Ishikawa (cell line): ENCODE measurements at regions not wholly inside any gene's neighbourhood (a gene's known extent, or its start where the extent isn't known, plus 50 kb on each side); places are given as distances from the start of the nearest gene placed in this dataset.

Source experiments
- CEBPB ChIP-seq: IDR thresholded peaks from 2 replicates; pipeline ENCODE4 v1.6.1; 2012
- CREB1 ChIP-seq: IDR thresholded peaks from 2 replicates; pipeline ENCODE4 v1.6.1; 2012; ENCODE audit warnings: low read depth
- EGR1 ChIP-seq: IDR thresholded peaks from 2 replicates; pipeline ENCODE4 v1.6.1; 2012
- EP300 ChIP-seq: IDR thresholded peaks from 2 replicates; pipeline ENCODE4 v1.6.1; 2012; ENCODE audit warnings: borderline replicate concordance
- FOXM1 ChIP-seq: IDR thresholded peaks from 2 replicates; pipeline ENCODE4 v1.6.1; 2012; ENCODE audit warnings: low read depth, borderline replicate concordance
- MAX ChIP-seq: IDR thresholded peaks from 2 replicates; pipeline ENCODE4 v1.6.1; 2012
- NFIC ChIP-seq: IDR thresholded peaks from 2 replicates; pipeline ENCODE4 v1.6.1; 2012
- RAD21 ChIP-seq: IDR thresholded peaks from 2 replicates; pipeline ENCODE4 v1.6.1; 2012; ENCODE audit warnings: low read depth
- REST ChIP-seq: IDR thresholded peaks from 2 replicates; pipeline ENCODE4 v1.6.1; 2012; ENCODE audit warnings: low read depth, mild to moderate bottlenecking
- TAF1 ChIP-seq: IDR thresholded peaks from 2 replicates; pipeline ENCODE4 v1.6.1; 2012; ENCODE audit warnings: low read depth, mild to moderate bottlenecking
- TCF12 ChIP-seq: IDR thresholded peaks from 2 replicates; pipeline ENCODE4 v1.6.1; 2012; ENCODE audit warnings: low read depth
- TEAD4 ChIP-seq: IDR thresholded peaks from 2 replicates; pipeline ENCODE4 v1.6.1; 2012
- YY1 ChIP-seq: IDR thresholded peaks from 2 replicates; pipeline ENCODE4 v1.6.1; 2012; ENCODE audit warnings: low read depth
- ZBTB7A ChIP-seq: IDR thresholded peaks from 2 replicates; pipeline ENCODE4 v1.6.1; 2012; ENCODE audit warnings: low read depth
- TF ChIP-seq, protein P1 (sequence below): IDR thresholded peaks from 2 replicates; pipeline ENCODE4 v1.6.1; 2012

DNA sequence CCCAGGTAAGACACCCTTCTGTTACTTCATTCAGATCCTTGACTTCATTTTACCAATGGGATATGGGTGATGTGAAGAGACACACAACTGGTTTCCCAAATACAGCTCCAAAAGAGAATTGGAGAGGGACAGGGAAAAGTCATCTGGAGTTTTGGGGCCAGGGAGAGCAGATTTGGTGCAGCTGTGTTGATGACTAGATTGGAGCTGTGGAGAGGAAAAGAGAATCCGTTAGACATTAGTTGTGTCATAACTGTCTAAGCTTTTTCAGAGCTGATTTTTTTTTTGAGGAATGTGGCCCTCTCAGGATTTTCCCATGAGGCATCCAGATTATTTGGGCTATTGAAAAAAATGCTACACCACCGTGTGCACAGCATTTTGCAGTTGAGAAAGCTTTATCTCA is 423.4 kb downstream of the DMAC1 start:
- TF ChIP-seq NFIC (no peak), CEBPB (no peak), EP300 (no peak), TAF1 (no peak), YY1 (no peak), FOXM1 (no peak), TCF12 (no peak), TEAD4 (no peak), REST (no peak), CREB1 (no peak), EGR1 (no peak), RAD21 (no peak)
- TF ChIP-seq, protein P1, sequence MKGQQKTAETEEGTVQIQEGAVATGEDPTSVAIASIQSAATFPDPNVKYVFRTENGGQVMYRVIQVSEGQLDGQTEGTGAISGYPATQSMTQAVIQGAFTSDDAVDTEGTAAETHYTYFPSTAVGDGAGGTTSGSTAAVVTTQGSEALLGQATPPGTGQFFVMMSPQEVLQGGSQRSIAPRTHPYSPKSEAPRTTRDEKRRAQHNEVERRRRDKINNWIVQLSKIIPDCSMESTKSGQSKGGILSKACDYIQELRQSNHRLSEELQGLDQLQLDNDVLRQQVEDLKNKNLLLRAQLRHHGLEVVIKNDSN: no peak

GRCh38 chr9:7375013-7375511 is 424.5 kb downstream of the DMAC1 start:
- no peak for TF ChIP-seq EP300
- no peak for TF ChIP-seq RAD21
- TF ChIP-seq MAX: no peak

GRCh38 chr9:7370988-7371387 is 428.6 kb downstream of the DMAC1 start:
- TF ChIP-seq EGR1 (no peak), FOXM1 (no peak), YY1 (no peak), MAX (no peak), TEAD4 (no peak), NFIC (no peak), ZBTB7A (no peak)

- TF ChIP-seq FOXM1 (no peak), REST (peak; percentile 57), TEAD4 (no peak)
Measured at GRCh38 chr9:7370381-7370780, 429.2 kb downstream of the DMAC1 start.

- no peak for TF ChIP-seq TCF12
- no peak for TF ChIP-seq FOXM1
- no peak for TF ChIP-seq NFIC
- TF ChIP-seq, protein P1: no peak
- no peak for TF ChIP-seq EP300
- TF ChIP-seq MAX: no peak
Measured at GRCh38 chr9:7369384-7369821, 430.2 kb downstream of the DMAC1 start.

- TF ChIP-seq, protein P1: no peak
- TF ChIP-seq TEAD4: no peak
- TF ChIP-seq TAF1: no peak
- TF ChIP-seq ZBTB7A: no peak
- TF ChIP-seq EP300: no peak
- TF ChIP-seq TCF12: no peak
- no peak for TF ChIP-seq YY1
- no peak for TF ChIP-seq MAX
- TF ChIP-seq REST: no peak
- no peak for TF ChIP-seq FOXM1
Measured at GRCh38 chr9:7368410-7369292, 430.9 kb downstream of the DMAC1 start.
